Endothelial cell (in vitro differentiated cells): ENCODE measurements at regions not wholly inside any gene's neighbourhood (a gene's known extent, or its start where the extent isn't known, plus 50 kb on each side); places are given as distances from the start of the nearest gene placed in this dataset.

Experiments used
- DNase-seq: peaks from one replicate; pipeline ENCODE4 v3.0.0; 2021; ENCODE audit warnings: low spot score
- H3K27ac Mint-ChIP-seq: one replicate; pipeline ENCODE4 v1.8.0; 2021; ENCODE audit warnings: mixed read lengths, inconsistent platforms; ENCODE audit not compliant: unreplicated experiment
- H3K27me3 Mint-ChIP-seq: one replicate; pipeline ENCODE4 v1.8.0; 2021; ENCODE audit warnings: mild to moderate bottlenecking, moderate library complexity, mixed read lengths, inconsistent platforms; ENCODE audit not compliant: unreplicated experiment
- H3K36me3 Mint-ChIP-seq: one replicate; pipeline ENCODE4 v1.8.0; 2021; ENCODE audit warnings: mild to moderate bottlenecking, low read depth, mixed read lengths, inconsistent platforms; ENCODE audit not compliant: unreplicated experiment
- H3K4me1 Mint-ChIP-seq: one replicate; pipeline ENCODE4 v1.8.0; 2021; ENCODE audit warnings: mild to moderate bottlenecking, mixed read lengths, inconsistent platforms; ENCODE audit not compliant: unreplicated experiment
- H3K4me3 Mint-ChIP-seq: one replicate; pipeline ENCODE4 v1.8.0; 2021; ENCODE audit warnings: mild to moderate bottlenecking, mixed read lengths, inconsistent platforms; ENCODE audit not compliant: unreplicated experiment
- H3K9me3 Mint-ChIP-seq: one replicate; pipeline ENCODE4 v1.8.0; 2021; ENCODE audit warnings: mixed read lengths, inconsistent platforms; ENCODE audit not compliant: unreplicated experiment
- CTCF ChIP-seq: fragments of 200-600 bp; sonication (generic); IDR thresholded peaks from one replicate; pipeline ENCODE4 v1.5.0; 2021; ENCODE audit warnings: antibody characterized with exemption; ENCODE audit not compliant: unreplicated experiment

GRCh38 chr2:144615866-144616565, 96.1 kb upstream of the ZEB2 start:
- no peak for TF ChIP-seq CTCF
- Mint-ChIP-seq H3K4me1 (peaks cover 4% of the 10 kb centered on the region), H3K9me3 (no peaks in the 10 kb centered on the region), H3K4me3 (no peak overlapping the region), H3K36me3 (no peaks in the 10 kb centered on the region), H3K27ac (no peak overlapping the region), H3K27me3 (no peaks in the 10 kb centered on the region)
- DNase-seq = no peak

- Mint-ChIP-seq H3K4me3 (no peak overlapping the region), H3K9me3 (no peaks in the 10 kb centered on the region)
Observed at GRCh38 chr2:144607891-144608521, 88.1 kb upstream of the ZEB2 start.

GRCh38 chr2:144607099-144607498, 87.2 kb upstream of the ZEB2 start:
- Mint-ChIP-seq H3K4me1 (no peaks in the 10 kb centered on the region), H3K4me3 (no peak overlapping the region), H3K27me3 (no peaks in the 10 kb centered on the region), H3K9me3 (no peaks in the 10 kb centered on the region), H3K36me3 (no peaks in the 10 kb centered on the region), H3K27ac (no peak overlapping the region)
- DNase-seq = no peak
- TF ChIP-seq CTCF = no peak

More at GRCh38 chr2:144607891-144608521, 88.1 kb upstream of the ZEB2 start:
- no peaks in the 10 kb centered on the region for H3K4me1 Mint-ChIP-seq
- no peak overlapping the region for H3K27ac Mint-ChIP-seq
- H3K27me3 Mint-ChIP-seq = no peaks in the 10 kb centered on the region
- no peak for DNase-seq
- no peaks in the 10 kb centered on the region for H3K36me3 Mint-ChIP-seq
- no peak for TF ChIP-seq CTCF

- H3K9me3 Mint-ChIP-seq = no peaks in the 10 kb centered on the region
- no peak overlapping the region for H3K4me3 Mint-ChIP-seq
- no peak for TF ChIP-seq CTCF
- no peaks in the 10 kb centered on the region for H3K36me3 Mint-ChIP-seq
- no peak for DNase-seq
- H3K4me1 Mint-ChIP-seq = no peaks in the 10 kb centered on the region
- H3K27me3 Mint-ChIP-seq = no peaks in the 10 kb centered on the region
- no peak overlapping the region for H3K27ac Mint-ChIP-seq
Observed at GRCh38 chr2:144606466-144607095, 86.7 kb upstream of the ZEB2 start.
